Bronchial epithelial cell (primary cell): ENCODE measurements at regions not wholly inside any gene's neighbourhood (a gene's known extent, or its start where the extent isn't known, plus 50 kb on each side); places are given as distances from the start of the nearest gene placed in this dataset.

Experiments
- DNase-seq: peaks from one replicate; pipeline ENCODE4 v3.0.0-alpha.2; 2010; ENCODE audit warnings: low read depth
- FAIRE-seq: peaks from 2 replicates; lab custom pipeline; 2011; peaks lifted over from hg19 to GRCh38; lab: Jason Lieb, UNC
- H3K27me3 ChIP-seq: 2 replicates; pipeline ENCODE4 v1.5.1; 2011; ENCODE audit warnings: low read length; ENCODE audit not compliant: control insufficient read depth, insufficient read depth
- H3K36me3 ChIP-seq: 2 replicates; pipeline ENCODE4 v1.5.1; 2011; ENCODE audit warnings: low read length; ENCODE audit not compliant: control insufficient read depth, insufficient read depth
- H3K4me3 ChIP-seq: 2 replicates; pipeline ENCODE4 v1.5.1; 2011; ENCODE audit warnings: mild to moderate bottlenecking, low read depth, low read length, control low read depth
- TF ChIP-seq, protein P1 (sequence below): IDR thresholded peaks from 2 replicates; pipeline ENCODE4 v1.5.1; 2011; ENCODE audit warnings: mild to moderate bottlenecking, moderate library complexity, low read length, control low read depth, inconsistent platforms; ENCODE audit not compliant: insufficient read depth, severe bottlenecking

DNA sequence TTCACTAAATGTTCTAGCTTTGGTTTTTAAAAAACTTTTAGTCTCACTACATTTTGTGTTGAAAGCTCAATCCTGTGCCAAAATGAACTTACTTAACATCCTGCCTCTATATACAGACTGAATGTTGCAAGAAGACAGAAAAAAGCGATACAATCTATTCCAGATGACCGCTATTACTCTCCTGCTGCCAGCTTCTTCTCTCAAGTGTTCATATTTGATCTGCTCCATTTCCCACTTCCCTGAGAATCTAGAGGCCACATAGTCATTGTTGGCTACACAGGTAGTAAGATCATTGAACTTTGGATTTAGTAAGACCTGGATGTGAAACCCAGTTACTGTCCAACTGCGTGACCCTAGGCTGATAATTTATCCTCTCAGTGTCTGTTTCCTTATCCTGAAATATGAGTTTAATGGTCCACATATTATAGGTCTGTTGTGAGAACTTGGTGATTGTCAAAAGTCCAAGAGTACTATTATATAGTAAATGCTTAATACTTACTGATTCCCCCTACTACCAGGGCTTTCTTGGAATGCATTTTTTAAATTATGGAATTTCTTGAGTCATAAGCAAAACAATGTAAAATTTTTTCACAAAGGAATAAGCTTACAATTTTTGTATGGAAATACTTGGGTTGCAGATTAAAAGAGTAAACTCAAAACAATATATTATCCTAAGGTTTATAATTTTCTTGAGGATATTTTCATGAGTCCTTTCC, 976.8 kb upstream of the ADGRL3 start:
- TF ChIP-seq, protein P1, sequence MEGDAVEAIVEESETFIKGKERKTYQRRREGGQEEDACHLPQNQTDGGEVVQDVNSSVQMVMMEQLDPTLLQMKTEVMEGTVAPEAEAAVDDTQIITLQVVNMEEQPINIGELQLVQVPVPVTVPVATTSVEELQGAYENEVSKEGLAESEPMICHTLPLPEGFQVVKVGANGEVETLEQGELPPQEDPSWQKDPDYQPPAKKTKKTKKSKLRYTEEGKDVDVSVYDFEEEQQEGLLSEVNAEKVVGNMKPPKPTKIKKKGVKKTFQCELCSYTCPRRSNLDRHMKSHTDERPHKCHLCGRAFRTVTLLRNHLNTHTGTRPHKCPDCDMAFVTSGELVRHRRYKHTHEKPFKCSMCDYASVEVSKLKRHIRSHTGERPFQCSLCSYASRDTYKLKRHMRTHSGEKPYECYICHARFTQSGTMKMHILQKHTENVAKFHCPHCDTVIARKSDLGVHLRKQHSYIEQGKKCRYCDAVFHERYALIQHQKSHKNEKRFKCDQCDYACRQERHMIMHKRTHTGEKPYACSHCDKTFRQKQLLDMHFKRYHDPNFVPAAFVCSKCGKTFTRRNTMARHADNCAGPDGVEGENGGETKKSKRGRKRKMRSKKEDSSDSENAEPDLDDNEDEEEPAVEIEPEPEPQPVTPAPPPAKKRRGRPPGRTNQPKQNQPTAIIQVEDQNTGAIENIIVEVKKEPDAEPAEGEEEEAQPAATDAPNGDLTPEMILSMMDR, result no peak
- no peak for FAIRE-seq
- H3K4me3 ChIP-seq, result no peak overlapping the region

DNA sequence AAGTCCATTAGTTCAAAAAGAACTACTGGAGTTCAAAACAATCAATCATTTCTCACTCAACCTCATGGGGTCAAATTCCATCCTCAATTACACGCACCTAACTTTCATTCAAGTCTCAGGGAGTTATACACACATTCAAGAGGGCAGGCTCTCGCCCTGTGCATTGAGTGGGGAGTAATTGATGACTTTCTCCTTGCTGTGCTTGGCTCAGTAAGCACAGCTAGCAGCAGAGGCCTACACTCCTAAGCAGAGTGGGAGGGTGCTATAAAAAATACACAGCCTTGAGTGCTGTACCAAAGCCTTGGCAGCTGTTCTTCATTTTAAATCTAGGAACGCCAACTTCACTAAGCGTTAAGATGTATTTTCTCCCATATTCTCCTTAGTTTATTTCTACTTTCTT, 958.3 kb upstream of the ADGRL3 start:
- Histone ChIP-seq H3K4me3 (no peak overlapping the region), H3K27me3 (no peaks in the 10 kb centered on the region), H3K36me3 (no peaks in the 10 kb centered on the region)
- no peak for FAIRE-seq
- no peak for DNase-seq
- TF ChIP-seq, protein P1, result no peak

More for the DNA sequence above, 976.8 kb upstream of the ADGRL3 start:
- Histone ChIP-seq H3K27me3 (no peaks in the 10 kb centered on the region), H3K36me3 (no peaks in the 10 kb centered on the region)
- DNase-seq, result no peak

DNA sequence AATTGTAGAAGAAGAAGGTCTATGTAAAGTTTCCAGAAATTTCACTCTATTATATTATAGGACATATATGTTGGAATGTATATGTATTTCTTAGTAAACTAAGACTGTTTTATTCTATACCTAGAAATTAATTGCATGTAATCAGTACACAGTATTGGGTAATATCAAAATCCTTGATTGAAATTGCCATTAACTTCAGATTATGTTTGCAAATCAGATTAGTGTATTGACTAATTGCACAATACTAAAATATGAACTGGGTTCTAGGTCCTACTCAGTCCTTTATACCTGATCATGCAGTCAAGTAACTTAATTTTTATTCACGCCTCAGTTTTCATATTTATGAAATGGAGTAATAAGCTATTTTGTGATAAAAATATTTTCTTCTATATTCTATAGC, 950.3 kb upstream of the ADGRL3 start:
- no peak for FAIRE-seq
- DNase-seq, result no peak
- no peaks in the 10 kb centered on the region for H3K27me3 ChIP-seq
- TF ChIP-seq, protein P1, result no peak
- H3K4me3 ChIP-seq, result no peak overlapping the region
- no peaks in the 10 kb centered on the region for H3K36me3 ChIP-seq

DNA sequence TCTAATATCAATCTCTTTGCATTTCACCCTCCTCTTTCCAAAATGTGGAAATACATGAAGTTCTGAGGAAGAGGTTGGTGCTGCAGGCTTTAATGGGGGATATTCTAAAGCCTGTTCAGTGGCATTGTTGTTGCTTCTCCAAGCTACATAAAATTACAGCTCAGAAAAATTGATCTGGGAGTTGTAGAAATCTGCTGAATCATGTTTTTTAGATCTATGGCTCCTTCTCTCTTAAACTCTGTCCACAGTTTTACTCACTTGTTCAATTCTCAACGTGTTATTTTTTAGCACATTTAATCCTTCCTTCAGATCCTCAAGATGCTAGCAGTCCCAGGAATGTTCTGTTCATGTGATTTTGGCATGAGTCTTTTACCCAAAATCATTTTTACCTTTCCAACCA, 949.5 kb upstream of the ADGRL3 start:
- FAIRE-seq, result no peak

DNA sequence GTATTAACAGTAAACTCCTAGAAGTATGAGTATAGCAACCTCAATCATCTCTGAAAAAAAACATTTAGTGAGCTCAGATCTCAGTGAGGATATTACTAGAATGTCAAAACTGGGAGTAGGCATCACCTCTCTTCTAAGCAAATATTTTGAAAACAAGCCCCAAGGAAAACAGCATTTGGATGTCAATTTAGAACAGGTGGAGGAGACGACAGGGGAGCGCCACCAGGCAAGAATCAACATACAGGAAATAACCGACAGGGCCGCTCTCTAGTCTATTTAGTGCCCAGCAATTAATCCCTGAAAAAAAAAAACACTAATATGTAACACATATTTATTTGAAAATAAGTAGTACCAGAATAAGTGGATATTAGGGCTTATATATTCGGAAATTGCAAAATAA, 940.3 kb upstream of the ADGRL3 start:
- Histone ChIP-seq H3K36me3 (no peaks in the 10 kb centered on the region), H3K27me3 (no peaks in the 10 kb centered on the region), H3K4me3 (no peak overlapping the region)
- TF ChIP-seq, protein P1, result no peak
- DNase-seq (no peak), FAIRE-seq (no peak)

More for the DNA sequence above, 949.5 kb upstream of the ADGRL3 start:
- Histone ChIP-seq H3K4me3 (no peak overlapping the region), H3K27me3 (no peaks in the 10 kb centered on the region), H3K36me3 (no peaks in the 10 kb centered on the region)
- DNase-seq, result no peak
- TF ChIP-seq, protein P1, result no peak

DNA sequence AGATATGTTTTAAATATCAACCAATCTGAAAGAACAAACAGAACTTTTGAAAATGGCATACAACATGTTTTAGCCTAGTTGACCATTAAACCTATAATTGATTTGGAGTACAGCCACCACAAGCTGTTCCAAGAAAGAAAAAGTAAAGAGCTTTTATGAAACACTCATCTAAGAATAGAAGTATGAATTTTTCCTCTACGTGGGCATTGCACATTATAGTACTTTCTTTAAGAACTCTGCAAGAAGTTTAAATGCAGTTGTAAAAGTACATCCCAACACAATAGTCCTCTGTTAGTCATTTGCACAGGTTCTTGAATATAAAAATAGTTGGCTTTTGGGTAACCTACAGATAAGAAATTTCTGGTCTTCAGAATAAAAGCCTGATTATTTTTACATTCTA, 933.6 kb upstream of the ADGRL3 start:
- Histone ChIP-seq H3K27me3 (no peaks in the 10 kb centered on the region), H3K36me3 (no peaks in the 10 kb centered on the region), H3K4me3 (no peak overlapping the region)
- TF ChIP-seq, protein P1, result no peak
- FAIRE-seq (no peak), DNase-seq (no peak)
